Skeletal muscle satellite cell (primary cell): ENCODE measurements at regions not wholly inside any gene's neighbourhood (a gene's known extent, or its start where the extent isn't known, plus 50 kb on each side); places are given as distances from the start of the nearest gene placed in this dataset.

Experiments used
- H3K27me3 ChIP-seq: 2 replicates; pipeline ENCODE4 v1.7.0; 2013; ENCODE audit warnings: low read length; ENCODE audit not compliant: control insufficient read depth, insufficient read depth
- H3K36me3 ChIP-seq: 2 replicates; pipeline ENCODE4 v1.7.0; 2013; ENCODE audit warnings: mild to moderate bottlenecking, control low read depth, low read length; ENCODE audit not compliant: insufficient read depth
- H3K4me1 ChIP-seq: 2 replicates; pipeline ENCODE4 v1.7.0; 2013; ENCODE audit warnings: low read length; ENCODE audit not compliant: control insufficient read depth, insufficient read depth
- H3K4me2 ChIP-seq: 2 replicates; pipeline ENCODE4 v1.7.0; 2013; ENCODE audit warnings: mild to moderate bottlenecking, low read length
- H3K4me3 ChIP-seq: 2 replicates; pipeline ENCODE4 v1.7.0; 2013; ENCODE audit warnings: low read length
- H3K9ac ChIP-seq: 2 replicates; pipeline ENCODE4 v1.7.0; 2013; ENCODE audit warnings: mild to moderate bottlenecking, low read depth, low read length, moderate library complexity
- H3K9me3 ChIP-seq: replicated peaks from 2 replicates; pipeline ENCODE4 v1.7.0; 2013; ENCODE audit warnings: mild to moderate bottlenecking, control low read depth, low read length

DNA sequence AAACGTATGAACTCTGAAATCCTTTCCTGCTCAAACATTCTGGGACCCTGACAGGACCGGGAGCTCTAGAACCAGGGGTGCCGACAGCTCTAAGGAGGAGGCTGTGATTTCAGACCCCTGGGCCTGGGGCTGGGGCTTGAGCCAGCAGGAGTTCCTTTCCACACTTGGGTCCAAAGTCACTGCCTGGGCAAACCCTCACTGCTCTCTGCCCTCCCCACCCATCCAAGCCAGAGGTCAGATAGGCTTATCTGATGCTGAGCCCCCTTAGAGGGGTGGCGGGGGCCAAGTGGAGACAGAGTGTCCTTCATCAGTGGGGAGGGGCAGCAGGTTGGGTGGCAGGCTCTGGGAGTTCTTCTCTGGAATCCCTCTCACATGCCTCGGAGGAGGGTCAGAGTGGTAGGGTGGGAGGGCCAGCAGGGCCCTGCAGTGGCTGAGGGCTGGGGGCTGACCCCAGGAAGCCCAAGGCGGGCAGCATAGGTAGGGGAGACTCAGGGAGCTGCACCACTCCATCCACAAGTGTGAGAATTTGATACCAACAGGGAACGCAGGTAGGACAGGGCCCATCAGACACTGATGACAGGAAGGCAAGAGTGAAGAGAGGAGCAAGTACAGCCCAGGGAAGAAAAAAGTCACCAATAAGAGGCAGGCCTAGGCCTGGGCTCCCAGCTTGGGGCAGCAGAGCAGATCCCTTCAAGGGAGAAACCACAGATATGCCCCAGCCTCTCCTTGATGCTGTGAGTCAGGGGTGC is 121.0 kb downstream of the MRPL14 start:
- Histone ChIP-seq H3K27me3 (no peaks in the 10 kb centered on the region), H3K4me3 (no peak overlapping the region), H3K36me3 (no peaks in the 10 kb centered on the region), H3K9me3 (no peaks in the 10 kb centered on the region), H3K4me1 (peaks cover 46% of the 10 kb centered on the region), H3K4me2 (no peak overlapping the region), H3K9ac (no peak overlapping the region)

DNA sequence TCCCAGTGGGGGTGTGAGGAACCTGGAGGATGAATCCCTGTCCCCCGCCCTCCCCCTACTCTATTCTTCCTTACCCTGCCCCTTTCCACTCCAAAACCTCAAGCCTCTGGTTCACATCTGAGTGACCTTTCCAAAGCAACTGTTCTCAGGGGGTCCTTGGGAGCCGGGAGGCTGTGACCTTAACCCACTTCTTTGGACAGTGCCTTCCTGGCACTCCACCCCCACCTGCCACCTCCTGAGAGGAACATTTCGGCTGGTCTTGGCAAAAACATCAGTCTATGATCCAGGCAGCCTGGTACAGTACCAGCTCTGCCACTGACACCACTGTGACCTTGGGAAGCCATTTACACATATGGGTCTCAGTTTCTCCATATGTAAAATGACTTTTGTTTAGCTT is 121.7 kb downstream of the MRPL14 start:
- Histone ChIP-seq H3K36me3 (no peaks in the 10 kb centered on the region), H3K4me2 (no peak overlapping the region), H3K9ac (no peak overlapping the region), H3K4me3 (no peak overlapping the region), H3K4me1 (peaks cover 38% of the 10 kb centered on the region), H3K9me3 (no peaks in the 10 kb centered on the region), H3K27me3 (peaks cover 3% of the 10 kb centered on the region)

DNA sequence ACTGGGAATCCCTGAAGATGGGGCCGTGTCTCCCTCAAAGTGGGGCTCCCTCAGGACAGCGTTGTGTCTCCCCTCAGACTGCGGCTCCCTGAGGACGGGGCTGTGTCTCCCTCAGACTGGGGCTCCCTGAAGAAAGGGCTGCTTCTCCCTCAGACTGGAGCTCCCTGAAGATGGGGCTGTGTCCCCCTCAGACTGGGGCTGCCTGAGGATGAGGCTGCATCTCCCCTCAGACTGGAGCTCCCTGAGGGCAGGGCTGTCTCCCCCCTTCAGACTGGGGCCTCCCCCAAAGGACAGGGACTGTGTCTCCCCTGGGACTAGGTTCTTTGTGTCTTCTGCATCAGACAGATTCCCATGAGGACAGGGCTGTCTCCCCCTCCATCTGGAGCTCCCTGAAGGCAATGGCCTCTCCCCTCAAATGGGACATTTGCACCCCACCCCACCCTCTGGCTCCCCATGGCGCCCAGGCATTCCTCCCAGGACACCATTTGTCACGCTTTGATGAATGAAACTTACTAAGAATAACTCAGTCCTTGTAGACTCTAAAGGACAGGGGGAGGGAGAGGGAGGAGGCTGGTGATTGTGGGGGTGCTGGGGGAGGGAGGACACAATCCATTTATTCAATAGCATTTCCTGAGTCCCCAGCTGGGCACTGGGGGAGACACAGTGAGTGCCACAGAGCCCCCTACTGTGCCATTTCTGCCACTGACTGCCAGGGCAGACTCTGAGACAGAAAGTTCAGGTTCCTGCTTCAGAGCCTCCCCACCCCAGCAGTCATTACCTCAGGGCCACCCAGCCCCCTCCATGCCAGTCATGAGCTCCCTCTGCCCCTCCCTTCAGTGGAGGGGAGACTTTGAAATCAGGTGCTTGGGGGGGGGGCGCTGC is 122.4 kb downstream of the MRPL14 start:
- Histone ChIP-seq H3K4me1 (peaks cover 32% of the 10 kb centered on the region), H3K4me2 (no peak overlapping the region), H3K36me3 (no peaks in the 10 kb centered on the region), H3K9me3 (no peaks in the 10 kb centered on the region), H3K4me3 (no peak overlapping the region), H3K9ac (no peak overlapping the region), H3K27me3 (peaks cover 3% of the 10 kb centered on the region)

DNA sequence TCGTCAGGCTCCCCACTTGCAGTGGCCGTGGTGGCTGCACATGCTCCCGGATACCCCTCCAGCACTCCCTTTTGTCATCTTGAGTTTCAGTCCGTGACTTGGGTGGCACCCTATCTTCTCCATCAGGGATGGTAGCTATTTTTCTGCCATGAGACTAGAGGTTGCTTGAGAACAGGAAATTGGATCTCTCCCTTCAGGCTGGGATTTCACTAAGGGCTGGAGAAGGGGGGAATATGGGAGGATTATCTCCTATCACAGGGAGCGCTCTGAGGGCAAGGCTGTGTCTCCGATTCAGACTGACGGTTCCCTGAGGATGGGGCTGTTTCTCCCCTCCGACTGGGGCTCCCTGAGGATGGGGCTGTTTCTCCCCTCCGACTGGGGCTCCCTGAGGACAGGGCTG is 123.1 kb downstream of the MRPL14 start:
- Histone ChIP-seq H3K4me1 (peaks cover 30% of the 10 kb centered on the region), H3K9ac (no peak overlapping the region), H3K4me3 (no peak overlapping the region), H3K36me3 (no peaks in the 10 kb centered on the region), H3K9me3 (no peaks in the 10 kb centered on the region), H3K27me3 (peaks cover 3% of the 10 kb centered on the region), H3K4me2 (no peak overlapping the region)

DNA sequence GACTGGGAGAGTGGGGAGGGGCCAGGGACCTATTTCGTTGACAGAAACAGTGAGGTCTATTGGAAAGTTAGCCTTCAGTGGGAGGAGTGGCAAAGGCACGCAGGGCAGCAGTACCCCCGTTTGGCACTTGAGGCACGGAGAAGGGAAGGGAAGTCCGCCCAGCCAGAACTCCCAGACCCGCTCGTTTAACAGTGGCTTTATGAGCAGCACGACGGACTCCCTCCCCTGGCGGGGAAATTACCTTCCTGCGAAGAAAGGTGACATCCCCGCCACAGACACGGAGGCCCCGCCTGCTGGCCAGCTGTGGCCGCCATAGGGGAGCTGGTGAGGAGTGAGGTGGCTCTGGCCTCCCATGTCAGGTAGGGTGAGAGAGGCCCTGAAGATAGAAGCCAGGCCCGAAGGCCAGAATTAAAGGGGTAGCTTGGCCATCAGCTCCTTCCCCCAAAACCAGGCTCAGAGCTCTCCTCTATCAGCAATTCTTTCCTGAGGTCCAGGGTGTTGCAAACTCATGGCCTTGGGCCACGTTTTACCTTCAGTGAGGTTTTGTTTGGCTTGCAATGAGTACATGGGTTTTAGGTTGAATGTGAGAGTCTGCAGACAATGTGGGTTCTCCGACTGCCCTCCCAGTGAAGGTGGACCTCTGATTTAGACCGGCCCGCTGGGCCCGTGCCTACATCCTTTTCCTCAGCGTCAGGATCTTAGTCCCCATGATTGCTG is 123.7 kb downstream of the MRPL14 start:
- Histone ChIP-seq H3K27me3 (peaks cover 3% of the 10 kb centered on the region), H3K4me3 (peak overlapping the region; percentile 67), H3K4me2 (peak overlapping the region; percentile 86), H3K36me3 (no peaks in the 10 kb centered on the region), H3K4me1 (peaks cover 30% of the 10 kb centered on the region), H3K9ac (peak overlapping the region; percentile 36), H3K9me3 (no peaks in the 10 kb centered on the region)

DNA sequence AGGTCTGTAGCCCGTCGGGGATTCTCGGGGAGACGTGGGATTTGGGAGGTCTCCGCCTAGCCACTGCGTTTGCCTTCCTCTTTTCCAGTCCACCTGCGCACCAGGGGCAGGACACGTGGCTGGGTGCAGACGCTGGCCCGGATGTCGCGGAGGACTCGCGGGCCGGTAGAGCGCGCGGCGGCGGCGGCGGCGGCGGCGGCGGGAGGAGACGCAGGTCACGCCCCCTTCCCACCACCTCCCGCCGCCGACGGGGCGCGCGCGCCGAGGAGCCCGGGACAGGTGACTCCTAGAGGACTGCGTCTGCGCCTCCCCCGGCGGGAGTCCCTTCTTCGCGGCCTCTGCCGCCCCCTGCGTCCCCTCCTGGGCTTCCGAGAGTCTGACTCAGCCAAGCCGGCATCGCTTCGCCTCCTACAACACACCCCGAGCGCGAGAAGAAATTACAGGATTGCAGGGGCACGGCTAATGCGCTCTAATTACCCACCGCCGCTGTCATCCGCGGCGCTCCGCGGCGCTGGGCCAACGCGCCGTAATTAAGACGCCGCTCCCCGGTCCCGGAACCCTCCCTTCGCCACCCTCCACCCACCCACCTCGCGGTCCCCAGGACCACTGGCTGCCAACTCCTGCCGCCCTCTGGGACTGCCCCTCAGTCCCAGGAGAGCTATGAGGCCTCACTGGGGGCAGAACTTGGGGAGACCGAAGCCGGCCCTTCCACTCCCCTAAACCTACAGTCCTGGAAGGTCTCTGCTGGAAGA is 124.5 kb downstream of the MRPL14 start:
- H3K4me1 ChIP-seq, result peaks cover 30% of the 10 kb centered on the region
- H3K4me2 ChIP-seq, result peak overlapping the region; percentile 86
- peak overlapping the region; percentile 67 for H3K4me3 ChIP-seq
- peaks cover 3% of the 10 kb centered on the region for H3K27me3 ChIP-seq
- H3K36me3 ChIP-seq, result no peaks in the 10 kb centered on the region
- H3K9me3 ChIP-seq, result no peaks in the 10 kb centered on the region
- H3K9ac ChIP-seq, result peak overlapping the region; percentile 36

DNA sequence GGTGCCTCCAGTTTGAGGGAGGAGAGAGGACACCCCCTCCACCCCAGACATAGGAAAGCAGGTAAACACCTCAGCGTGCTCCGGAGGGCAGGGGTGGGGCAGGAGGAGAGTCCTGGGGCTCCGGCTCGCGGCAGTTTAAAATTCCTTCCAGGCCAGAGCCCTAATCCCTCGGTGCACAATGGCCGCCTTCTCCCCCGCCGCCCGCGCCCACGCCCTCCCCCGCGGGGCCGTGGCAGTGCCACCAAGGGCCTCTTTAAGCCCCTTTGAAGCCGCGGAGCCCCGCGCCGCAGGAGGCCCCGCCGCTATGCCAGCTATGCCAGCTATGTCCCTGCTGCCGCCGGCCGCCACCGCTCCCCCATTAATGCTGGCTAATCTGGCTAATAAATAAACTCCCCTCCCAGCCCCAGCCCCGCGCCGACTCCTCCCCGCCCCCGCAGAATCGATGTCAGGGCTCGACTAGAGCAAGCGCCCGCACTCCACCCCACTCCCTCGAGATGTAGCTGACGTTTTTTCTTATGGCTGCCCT is 125.1 kb downstream of the MRPL14 start:
- Histone ChIP-seq H3K4me1 (peaks cover 30% of the 10 kb centered on the region), H3K9ac (peak overlapping the region; percentile 36)

DNA sequence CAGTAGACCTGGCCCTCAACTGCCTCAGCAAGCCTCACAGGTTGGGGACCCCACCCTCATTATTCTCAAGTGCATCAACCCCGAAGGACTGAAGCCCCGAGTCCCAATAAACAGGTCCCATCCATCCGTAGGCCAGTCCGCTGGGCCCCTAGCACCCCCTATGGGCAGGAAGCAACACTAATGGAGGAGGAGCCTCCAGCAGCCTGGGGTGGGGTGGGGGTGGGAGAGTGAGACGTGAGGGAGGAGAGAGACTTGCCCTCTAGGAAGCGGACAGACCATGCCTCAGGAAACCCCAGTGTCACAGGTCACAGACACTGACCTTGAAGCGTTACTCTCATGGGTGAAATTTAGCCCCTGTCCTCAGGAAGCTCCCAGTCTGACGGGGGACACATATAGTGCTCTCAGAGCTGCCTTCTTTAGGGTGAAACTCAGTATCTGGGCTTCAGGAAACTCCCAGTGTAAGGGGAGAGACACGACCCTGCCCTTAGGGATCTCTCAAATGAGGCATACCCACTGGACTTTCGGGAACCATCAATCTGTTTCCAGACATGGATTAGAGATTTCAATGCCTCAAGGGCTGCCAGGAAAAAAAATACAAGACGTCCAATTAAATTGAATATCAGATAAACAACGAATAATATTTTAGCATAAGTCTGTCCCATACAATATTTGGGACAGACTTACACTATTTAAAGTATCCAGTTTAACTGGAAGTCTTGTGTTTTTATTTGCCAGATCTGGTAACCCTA is 125.8 kb downstream of the MRPL14 start:
- no peak overlapping the region for H3K4me3 ChIP-seq
- H3K9me3 ChIP-seq, result no peaks in the 10 kb centered on the region
- peaks cover 35% of the 10 kb centered on the region for H3K4me1 ChIP-seq
- no peaks in the 10 kb centered on the region for H3K36me3 ChIP-seq
- H3K4me2 ChIP-seq, result peak overlapping the region; percentile 86
- peaks cover 3% of the 10 kb centered on the region for H3K27me3 ChIP-seq
- peak overlapping the region; percentile 9 for H3K9ac ChIP-seq

More for the DNA sequence above, 125.1 kb downstream of the MRPL14 start:
- H3K27me3 ChIP-seq, result peaks cover 3% of the 10 kb centered on the region
- H3K36me3 ChIP-seq, result no peaks in the 10 kb centered on the region
- H3K9me3 ChIP-seq, result no peaks in the 10 kb centered on the region
- H3K4me2 ChIP-seq, result peak overlapping the region; percentile 86
- peak overlapping the region; percentile 67 for H3K4me3 ChIP-seq

DNA sequence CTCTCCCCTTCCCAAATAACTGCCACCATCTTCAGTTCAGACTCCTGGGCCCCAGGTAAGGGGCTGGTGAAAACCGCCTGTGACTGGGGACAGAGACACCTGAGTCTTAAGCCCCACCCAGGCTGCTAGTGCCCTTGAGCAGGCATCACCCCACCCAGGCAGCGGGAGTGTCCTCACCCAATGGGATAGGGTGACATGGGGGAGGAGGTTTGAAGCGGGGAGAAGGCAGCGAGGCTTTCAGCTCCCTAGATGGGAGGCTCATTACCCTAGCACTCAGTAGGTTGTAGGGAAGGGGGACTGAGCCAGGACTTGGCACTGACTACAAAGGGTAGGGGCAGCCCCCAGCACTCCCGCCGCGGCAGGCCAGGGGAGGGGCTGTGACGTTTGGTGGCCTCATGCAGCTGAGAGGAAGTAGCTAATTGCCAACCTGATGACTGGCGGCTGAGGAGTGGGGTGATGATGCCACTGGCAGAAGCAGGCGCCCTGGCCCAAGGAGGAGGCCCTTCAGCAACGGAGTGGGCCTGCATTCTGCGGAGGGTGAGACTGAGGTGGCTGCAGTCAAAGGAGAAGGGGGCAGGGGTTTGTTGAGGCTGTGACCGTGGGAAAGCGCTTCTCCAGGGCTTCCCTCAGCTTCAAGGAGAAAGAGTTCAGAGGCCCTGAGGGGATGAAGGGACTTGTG is 126.9 kb downstream of the MRPL14 start:
- Histone ChIP-seq H3K4me1 (peaks cover 33% of the 10 kb centered on the region), H3K9ac (no peak overlapping the region), H3K36me3 (no peaks in the 10 kb centered on the region), H3K9me3 (no peaks in the 10 kb centered on the region), H3K4me3 (no peak overlapping the region), H3K27me3 (peaks cover 3% of the 10 kb centered on the region), H3K4me2 (no peak overlapping the region)

DNA sequence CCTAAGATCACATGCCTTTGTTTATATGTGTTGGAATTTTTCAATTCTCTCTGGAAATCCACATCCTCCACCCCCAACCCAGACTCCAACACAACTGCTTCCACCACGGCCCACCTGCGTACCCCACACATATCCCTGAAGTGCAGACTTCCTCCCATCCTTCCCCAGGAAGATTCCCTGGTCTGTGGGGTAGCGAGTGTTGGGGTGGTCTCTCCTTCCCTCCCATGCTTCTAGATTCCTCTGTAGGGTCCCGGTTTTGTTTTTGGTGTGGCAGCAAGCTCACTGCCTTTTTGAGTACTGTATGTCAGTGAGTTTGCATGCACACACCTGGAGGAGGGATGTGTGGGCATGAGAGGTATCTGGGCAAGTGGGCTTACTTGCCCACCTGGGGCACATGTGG is 127.6 kb downstream of the MRPL14 start:
- H3K27me3 ChIP-seq, result peaks cover 3% of the 10 kb centered on the region

More for the DNA sequence above, 127.6 kb downstream of the MRPL14 start:
- Histone ChIP-seq H3K4me3 (no peak overlapping the region), H3K9ac (no peak overlapping the region), H3K36me3 (no peaks in the 10 kb centered on the region), H3K9me3 (no peaks in the 10 kb centered on the region), H3K4me2 (no peak overlapping the region), H3K4me1 (peaks cover 26% of the 10 kb centered on the region)
